ENCODE measurements at regions not wholly inside any gene's neighbourhood (a gene's known extent, or its start where the extent isn't known, plus 50 kb on each side); places are given as distances from the start of the nearest gene placed in this dataset.
A peak's percentile ranks its signal among the peaks of the same experiment; 100 is the strongest.
"Not testable (repeated sequence)": the region's sequence is repeated elsewhere in the genome, so short reads cannot be mapped to it uniquely, and the experiment has no call there.

DNA sequence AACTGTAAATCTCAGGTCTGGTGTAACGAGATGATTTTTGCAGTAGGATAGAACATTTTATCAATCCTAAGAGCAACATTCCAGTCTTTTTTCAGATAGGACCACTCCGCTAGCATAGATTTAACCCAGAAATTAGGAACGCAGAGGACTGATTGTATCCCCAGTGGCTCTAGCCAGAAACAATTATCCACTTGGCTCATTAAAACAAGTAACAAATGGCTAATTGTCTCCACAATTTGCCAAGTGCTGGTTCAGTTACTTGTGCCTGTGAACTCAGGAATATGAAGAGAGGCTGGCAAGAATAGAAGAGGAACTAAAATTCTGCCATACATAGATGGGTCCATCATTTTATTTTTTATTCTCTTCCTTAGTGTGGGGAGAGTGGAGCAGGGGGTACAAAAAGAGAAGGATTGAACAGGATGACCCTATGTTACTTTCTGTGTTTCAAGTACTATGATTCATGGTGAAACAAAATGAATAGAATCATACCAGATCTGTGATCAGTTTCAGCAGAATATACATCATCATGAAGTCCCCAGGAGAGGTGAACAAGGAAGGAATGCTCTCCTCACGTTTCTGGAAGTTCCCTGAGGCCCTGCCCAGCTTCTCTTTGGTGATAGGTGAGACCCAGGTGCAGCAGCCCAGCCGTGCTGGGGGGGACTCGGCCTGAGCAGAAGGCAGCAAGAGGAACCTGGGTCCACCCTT lies 121.6 kb downstream of the ARL4C start:
- no peak for DNase-seq

DNA sequence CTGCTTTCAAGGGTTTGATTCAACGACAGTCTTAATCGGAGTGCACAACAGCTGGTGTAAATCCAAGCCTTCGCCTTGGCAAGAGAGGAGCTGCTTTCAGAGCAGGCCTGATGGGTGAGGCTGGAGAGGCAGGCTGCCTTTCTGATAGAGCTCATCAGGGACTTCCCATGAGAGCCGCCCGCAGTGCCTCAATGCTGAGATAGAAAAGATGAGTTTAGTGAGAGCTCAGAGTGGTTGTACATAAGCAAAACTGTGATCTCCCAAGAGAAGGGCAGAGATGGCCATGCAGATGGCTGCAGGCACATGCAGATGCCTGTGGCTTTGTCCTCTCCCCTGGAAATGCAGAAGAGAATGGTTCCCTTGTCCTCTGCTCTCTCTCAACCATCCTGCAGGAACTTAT lies 122.1 kb downstream of the ARL4C start:
- DNase-seq, result peak in 1 of 51 donors; percentile 2

DNA sequence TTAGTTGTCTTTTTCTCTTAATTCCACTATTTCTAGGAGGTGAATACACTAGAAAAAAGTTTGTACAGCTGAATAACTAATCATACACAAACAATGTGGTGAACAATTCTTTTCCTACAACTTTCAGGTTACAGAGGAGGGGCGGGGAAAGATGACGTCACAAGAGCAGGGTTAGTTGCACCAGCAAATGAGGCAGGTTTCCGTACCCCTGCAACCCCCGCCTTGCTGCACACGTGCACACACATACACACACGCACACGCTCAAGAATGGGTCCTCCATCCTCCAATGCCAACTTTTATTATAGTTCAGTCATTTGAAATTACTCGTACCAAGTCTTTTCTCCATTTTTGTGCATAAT lies 122.8 kb downstream of the ARL4C start:
- no peak for DNase-seq

DNA sequence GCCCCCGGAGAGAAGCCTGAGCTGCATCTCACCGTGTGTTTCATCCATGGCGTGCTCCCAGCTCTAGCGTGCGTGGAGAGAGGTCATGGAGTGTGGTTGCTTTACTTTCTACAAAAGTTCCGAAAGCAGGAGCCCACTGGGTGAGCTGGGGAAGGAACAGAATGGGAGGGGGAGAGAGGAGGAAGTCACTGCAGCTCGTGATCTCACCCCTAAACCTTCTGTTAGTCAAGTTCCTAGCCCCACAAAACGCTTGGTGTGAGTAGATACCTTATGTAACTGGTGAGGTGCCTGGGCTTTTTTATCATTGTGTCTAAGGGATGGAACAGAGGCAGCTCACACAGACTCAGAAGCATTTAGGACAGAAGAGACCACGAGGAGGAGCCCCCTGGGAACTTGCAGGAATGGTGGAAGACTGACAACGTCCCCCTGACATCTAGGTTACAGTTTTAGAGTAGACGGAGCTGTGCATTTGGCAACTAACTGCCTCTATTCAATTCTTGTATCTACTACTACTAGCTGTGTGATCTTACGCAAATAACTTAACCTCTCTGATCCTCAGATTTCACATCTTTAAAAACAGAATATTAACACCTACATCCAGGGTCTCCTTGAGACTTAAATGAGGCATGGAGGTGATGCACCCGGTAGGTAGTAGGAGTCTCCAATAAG lies 123.3 kb downstream of the ARL4C start:
- no peak for DNase-seq

DNA sequence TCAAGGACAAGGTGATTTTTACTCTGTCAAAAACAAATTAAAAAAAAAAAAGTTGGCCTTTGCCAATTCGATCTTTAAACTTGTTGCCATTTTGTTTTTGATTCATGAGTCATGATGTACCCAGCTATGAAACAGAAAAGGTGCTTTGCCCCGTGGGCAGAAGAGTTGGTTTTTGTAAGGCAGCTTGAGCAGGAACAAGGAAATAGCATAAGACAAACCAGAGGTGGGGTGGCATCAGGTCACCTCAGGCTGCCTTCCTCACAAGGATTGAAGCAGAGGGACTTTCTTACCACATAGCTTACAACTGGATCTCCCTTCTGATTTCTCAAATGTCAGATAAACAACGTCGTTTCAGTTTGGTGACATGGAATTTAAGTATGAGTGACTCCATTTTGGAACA lies 123.8 kb downstream of the ARL4C start:
- no peak for DNase-seq

DNA sequence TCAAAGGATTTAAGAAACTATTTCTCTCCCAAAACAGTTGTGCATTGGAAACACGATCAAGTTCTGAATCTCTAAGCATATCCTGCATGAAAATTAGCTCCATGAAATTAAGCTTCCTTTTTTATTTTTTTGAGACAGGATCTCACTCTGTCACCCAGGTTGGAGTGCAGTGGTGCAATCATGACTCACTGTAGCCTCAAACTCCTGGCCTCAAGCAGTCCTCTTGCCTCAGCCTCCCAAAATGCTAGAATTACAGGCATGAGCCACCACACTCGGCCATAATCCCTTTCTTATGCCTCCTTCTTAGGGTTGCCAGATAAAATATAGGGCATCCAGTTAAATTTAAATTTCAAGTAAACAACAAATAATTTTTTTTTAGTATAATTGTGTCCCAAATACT lies 124.4 kb downstream of the ARL4C start:
- no peak for DNase-seq

DNA sequence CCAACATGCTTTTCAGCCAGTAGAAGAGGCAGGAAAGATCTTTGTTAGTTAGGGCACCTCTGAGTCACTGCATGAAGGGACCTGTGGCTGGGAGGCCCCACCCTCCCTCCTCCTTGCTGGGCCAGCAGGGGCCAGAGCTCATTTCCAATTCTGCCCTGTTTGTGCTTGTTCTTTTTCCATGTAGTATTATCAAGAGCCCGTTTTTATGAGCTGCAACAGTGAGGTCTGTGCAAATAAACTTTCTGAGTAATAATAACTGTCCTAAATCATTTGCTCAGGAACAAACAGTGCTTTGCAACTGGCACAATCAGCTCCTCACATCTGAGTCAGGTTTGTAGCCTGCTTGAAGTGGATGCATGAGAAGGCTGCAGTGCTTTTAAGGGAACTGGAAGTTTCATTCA lies 128.0 kb downstream of the ARL4C start:
- DNase-seq, result peak in 3 of 51 donors; percentile 18 to 44 (median 19)

DNA sequence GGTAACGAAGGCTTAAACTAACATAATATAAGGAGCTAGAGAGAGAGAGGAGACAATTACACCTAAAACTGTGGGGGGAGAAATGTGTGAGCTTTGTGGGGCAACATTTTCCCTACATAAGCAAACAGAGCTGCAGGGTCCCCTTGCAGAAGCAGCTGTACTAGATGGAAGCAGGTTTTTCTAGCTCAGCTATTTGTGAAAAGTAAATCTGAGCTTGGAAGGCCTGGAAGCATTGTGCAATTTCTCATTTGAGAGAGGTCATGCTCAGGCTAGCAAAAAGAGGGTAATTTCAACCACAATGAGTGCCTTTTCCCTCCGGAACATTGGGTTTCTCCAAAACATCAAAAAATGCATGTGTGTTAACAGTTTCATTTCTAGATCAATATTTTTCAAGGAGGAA lies 130.0 kb downstream of the ARL4C start:
- DNase-seq, result no peak

DNA sequence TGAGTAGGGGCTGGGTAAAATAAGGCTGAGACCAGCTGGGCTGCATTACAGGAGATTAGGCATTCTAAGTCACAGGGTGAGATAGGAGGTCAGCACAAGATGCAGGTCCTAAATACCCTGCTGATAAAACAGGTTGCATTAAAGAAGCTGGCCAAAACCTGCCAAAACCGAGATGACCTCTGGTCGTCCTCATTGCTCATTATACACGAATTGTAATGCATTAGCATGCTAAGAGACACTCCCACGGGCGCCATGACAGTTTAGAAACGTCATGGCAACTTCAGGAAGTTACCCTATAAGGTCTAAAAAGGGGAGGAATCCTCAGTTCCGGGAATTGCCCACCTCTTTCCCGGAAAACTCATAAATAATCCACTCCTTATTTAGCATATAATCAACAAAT lies 132.2 kb downstream of the ARL4C start:
- DNase-seq, result no peak

DNA sequence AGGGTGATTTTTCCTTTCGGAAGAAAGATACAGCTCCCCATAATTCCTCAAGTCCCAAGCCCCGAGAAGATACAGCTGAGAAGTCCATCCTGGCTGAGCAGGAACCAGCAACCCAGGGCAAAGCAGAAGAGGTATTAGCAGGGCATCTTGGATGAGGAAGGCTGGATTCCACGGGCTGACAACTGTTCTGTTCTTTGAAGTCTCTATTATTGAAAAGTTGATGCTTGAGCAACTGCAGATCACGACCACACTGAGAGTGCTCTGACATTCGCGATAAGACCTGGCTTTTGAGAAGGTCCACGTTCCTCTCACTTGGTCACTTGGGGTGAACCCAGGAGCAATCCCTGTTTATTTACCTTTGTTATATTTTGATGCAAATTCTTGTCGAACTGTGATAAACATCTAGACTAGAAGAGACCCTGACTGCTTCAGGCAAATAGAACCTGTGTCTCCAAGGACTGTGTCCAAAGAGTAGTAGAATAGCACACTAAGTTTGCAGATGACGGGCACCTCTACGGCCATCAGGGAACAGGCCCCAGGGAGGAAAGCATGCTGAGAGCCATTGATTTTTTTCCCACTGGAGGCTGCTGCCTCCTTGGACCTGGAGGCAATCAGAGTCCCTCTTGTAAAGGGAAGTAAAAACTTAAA lies 133.1 kb downstream of the ARL4C start:
- DNase-seq, result no peak

DNA sequence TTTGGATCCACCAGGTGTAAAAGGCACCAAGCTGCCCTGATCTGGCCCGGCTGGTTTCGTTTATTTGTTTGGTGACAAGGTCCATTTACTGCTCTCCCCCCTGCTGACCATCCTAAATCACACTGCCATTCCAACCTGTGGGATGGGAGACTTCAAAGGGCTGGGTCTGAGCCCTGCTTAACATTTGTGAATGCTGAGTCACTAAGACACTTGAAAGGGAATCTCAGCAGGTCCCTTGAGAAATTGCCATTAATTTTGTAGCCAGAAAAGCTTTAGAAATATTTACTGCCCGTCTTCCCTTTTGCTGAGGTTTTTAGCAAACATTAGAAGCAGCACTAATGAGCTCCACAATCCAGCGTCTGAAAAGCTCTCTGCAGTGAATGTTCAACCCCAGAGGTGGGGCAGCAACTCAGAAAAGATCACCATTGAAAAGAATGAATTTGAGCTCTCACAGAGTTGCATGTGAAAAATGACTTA lies 133.8 kb downstream of the ARL4C start:
- no peak for DNase-seq

DNA sequence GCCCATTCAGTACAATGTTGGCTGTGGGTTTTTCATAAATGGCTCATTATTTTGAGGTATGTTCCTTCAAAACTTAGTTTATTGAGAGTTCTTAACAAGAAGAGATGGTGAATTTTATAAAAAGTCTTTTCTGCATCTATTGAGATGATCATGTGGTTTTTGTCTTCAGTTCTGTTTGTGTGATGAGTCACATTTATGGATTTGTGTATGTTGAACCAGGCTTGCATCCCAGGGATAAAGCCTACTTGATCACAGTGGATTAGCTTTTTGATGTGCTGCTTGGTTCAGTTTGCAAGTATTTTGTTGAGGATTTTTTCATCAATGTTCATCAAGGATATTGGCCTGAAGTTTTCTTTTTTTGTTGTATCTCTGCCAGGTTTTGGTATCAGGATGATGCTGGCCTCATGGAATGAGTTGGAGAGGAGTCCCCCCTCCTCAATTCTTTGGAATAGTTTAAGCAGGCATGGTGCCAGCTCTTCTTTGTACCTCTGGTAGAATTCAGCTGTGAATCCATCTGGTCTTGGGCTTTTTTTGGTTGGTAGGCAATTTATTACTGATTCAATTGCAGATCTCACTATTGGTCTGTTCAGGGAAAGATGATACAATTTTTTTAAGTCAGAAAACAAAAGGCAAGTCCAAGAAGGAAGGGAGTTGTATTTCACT lies 136.4 kb downstream of the ARL4C start:
- DNase-seq, result not testable (repeated sequence)

DNA sequence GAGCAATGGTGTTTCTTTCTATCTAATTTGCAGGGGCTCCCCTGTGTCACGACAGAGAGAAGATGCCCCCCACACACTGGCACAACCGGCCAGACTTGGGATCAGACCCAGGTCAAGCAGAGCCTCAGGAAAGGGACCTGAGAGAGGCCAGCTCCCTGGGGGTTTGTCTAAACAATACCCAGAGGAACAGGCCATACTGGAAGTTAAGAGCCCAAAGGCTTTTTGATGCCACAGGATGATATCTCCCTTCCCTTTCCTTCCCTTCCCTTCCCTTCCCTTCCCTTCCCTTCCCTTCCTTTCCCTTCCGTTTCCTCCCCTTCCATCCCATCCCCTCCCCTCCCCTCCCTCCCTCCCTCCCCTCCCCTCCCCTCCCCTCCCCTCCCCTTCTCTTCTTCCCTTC lies 139.2 kb downstream of the ARL4C start:
- no peak for DNase-seq

DNA sequence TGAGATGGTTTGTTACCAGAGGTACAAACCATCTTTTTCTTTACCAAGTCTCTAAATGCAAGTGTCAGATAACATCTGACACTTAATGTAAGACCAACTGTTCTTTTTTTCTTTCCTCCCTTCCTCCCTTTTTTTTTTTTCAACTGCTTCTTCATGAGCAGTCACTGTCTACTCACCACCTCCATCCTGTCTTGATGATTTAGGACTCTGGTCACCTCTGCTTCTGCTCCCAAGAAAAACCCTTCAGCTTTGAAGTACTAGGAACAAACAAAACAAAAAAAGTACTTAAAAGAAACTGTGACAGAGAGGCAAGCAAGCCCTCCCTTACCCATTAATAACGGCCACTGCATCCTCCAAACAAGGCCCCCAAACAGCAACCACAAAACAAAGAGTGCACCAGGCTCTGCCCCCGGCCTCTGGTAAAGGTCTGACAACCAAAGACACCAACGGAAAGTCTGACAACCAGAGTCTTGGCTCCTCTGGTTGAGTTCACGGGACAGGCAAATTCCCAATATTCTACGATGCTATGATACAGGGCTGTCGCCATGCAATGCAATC lies 141.0 kb downstream of the ARL4C start:
- no peak for DNase-seq

DNA sequence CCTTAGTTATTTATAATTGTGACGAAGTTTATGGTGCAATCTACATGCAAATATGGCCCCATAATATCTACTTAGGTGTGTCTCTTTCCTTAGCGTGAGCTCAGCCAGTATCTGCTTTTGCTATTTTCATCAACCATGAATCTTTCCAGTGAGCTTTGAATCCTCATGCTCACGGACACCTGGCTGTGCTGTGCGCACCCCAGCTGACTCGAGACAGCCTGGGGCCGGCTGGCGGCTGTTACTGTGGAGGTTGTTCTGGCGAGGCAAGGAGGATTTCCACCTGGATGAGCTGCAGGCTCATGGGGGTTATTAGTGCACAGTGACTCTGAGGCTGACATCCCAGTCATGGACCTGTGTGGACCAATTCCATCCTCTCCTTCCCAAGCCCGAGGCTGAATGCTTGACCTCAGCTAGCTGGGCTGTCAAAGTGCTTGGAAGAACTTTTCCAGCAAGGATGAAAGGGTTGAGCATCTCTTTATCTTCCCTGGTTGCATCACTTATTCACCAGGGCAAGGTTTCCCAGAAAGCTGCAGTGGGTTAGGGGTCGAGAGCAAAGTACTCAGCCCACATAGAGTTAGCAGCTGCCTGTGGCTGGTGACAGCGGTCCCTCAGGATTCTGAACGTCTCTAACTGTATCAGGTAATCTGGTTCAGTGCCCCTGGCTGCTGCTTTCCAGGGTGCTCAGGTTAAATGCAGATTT lies 141.7 kb downstream of the ARL4C start:
- DNase-seq, result no peak

DNA sequence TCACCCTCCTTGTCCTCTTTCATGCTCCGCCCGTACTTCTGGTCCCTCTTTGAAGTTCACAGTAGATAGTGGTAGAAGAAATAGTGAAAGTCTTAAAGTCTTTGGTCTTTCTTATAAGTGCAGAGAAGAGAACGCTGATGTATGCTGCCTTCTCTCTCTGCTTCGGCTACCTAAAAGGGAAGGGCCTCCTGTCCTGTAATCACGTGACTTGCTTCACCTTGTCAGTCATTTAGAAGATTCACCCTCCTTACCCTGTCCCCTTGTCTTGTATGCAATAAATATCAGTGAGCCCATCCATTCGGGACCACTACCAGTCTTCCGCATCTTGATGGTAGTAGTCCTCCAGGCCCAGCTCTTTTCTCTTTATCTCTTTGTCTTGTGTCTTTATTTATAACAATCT lies 144.6 kb downstream of the ARL4C start:
- DNase-seq, result no peak

DNA sequence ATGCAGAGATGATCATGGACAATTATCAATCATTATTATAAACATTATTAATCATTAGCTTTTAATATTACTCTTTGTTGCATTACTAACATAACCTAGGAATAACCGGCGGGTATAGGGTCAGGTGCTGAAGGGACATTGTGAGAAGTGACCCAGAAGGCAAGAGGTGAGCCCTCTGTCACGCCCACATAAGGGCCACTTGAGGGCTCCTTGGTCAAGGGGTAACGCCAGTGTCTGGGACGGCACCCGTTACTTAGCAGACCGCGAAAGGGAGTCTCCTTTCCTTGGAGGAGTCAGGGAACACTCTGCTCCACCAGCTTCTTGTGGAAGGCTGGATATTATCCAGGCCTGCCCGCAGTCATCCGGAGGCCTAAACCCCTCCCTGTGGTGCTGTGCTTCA lies 145.0 kb downstream of the ARL4C start:
- DNase-seq, result not testable (repeated sequence)

DNA sequence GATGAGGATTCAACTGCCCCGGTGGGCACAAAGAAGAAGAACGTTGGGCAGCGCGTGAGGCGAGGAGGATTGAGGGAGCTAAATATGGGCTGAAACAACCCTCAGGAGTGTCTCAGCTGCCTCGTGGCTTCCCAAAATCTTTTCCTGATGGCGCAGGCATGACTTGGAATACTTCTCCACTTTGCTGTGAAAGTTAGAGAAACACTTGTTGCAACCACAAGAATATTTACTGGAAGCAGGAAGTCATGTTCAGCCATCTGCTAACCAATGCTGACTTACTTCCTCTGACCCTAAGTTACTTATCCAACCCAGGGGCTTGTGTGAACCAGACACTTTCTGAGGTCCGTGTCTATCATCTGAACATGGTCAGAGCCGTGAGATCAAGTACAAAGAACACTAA lies 148.8 kb downstream of the ARL4C start:
- DNase-seq, result no peak

DNA sequence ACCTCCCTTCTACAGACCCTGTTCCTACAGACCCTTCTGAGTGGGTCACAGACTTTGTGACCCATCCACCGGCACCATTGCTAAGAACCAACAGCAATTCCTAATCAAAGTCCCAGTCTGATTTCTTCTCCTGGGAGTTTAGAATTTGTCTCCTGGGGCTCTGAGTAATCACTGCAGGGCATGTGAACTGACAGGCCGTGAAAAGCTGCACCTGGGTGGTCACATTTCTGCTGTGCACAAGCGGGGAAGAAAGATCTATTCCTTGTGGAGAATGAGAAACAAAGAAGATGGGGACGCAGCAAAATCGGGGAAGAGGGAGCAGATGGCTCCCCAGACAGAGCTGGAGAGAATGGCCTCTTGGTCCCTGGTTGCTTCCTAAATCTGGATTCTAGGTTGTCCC lies 151.0 kb downstream of the ARL4C start:
- DNase-seq, result no peak

DNA sequence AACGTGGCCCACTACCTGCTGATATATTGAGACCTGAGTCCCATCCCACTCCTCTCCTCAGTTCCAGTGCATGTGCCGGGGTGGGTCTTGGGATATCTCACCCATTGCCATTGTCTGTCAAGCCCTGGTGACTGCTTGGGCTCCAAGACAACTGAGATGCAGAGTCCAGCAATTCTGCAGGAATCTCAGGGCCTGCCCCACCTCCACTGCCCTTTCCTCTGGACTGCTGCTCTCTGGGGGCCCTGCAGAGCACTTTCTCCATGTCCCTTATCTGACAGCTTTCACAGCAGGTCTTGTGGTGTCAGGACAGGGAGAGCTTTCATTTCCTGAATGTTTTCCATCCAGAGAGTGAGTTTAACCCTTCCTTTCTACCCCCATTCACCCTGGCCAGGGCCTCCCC lies 152.9 kb downstream of the ARL4C start:
- no peak for DNase-seq

DNA sequence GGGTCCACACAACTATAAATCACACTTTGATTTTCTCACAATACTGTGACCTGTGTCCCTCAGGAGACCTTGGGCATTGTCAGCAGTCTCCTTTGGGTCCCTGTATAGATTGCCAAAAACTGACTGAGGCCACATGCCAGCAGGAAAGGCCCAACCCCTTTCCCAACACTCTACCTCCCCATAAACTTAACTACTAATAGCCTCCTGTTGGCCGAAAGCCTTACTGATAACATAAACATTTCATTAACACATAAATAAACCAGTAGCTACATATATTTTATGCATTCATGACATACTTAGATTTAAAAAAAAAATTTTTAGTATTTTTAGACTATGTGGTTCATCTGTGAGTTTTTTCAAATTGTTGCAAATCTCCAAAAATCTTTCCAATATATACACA lies 153.5 kb downstream of the ARL4C start:
- DNase-seq, result no peak

Data from hypothalamus (tissue), 51 donors.